GM18873 (cell line): ENCODE measurements at regions not wholly inside any gene's neighbourhood (a gene's known extent, or its start where the extent isn't known, plus 50 kb on each side); places are given as distances from the start of the nearest gene placed in this dataset.

ENCODE experiments used
- ATAC-seq: cut with Tn5 transposase; IDR thresholded peaks from one replicate; pipeline ENCODE4 v1.9.1; 2021; ENCODE audit warnings: mild to moderate bottlenecking, moderate library complexity, moderate number of reproducible peaks; ENCODE audit not compliant: unreplicated experiment, low FRiP score

DNA sequence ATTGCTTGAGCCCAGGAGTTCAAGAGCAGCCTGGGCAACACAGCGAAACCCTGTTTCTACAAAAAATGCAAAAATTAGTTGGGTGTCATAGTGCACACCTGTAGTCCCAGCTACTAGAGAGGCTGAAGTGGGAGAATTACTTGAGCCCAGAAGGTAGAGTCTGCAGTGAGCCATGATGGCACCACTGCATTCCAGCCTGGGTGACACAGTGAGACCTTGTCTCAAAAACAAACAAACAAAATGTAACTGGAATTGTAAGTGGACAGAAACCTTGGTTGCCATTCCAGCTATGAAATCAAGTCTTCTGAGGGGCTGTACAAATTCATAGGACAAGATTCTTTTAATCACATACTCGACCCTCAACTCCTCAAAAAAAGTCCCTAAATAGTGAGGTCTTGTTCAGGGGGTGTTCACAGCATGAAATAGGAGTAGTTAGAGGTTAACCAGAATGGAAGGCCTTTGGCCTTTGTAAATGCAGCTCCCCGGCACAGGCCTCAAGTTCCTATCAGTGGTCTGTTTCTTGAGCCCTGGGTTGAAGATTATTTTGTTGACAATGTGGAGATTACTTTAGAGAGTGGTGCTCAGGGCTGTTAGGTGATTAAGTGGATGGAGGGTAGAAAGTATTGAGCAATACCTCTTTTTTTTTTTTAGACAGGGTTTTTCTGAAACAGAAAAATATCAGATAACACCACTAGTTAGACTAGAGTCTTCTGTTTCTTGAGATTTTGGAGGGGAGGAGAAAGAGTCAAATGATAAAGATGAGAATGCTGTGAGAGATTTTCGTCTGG lies 138.7 kb upstream of the ZNF648 start:
- ATAC-seq: no peak

GRCh38 chr1:182198006-182198605 lies 136.6 kb upstream of the ZNF648 start:
- no peak for ATAC-seq

GRCh38 chr1:182196897-182197870 lies 135.7 kb upstream of the ZNF648 start:
- no peak for ATAC-seq

DNA sequence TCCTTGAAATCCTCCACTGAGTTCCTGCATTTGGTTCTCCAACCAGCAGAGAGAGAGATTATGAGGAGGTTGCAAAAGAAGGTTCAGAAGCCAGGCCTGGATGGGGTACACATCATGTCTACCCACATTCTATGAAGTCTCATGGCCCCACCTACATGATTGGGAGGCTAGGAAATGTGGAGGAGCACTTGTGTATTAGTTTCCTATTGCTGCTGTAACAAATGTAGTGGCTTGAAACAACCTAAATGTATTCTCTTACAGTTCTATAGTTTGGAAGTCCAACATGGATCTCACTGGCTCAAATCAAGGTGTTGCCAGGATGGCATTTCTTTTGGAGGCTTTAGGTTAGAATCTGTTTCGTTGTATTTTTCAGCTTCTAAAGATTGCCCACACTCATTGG lies 134.2 kb upstream of the ZNF648 start:
- ATAC-seq: no peak

GRCh38 chr1:182193908-182194550 lies 132.5 kb upstream of the ZNF648 start:
- no peak for ATAC-seq

DNA sequence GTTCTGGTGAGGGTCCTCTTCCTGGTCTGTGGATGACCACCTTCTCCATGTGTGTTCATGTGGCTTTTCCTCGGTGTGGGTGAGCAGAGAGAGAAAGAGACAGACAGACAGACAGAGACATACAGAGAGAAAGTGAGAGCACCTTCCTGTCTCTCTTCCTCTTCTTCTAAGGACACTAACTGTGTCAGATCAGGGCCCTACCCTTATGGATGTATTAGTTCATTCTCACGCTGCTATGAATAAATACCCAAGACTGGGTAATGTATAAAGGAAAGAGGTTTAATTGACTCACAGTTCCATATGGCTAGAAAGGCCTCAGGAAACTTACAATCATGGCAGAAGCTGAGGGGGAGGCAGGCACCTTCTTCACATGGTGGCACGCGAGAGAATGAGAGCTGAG lies 131.5 kb upstream of the ZNF648 start:
- ATAC-seq: no peak

DNA sequence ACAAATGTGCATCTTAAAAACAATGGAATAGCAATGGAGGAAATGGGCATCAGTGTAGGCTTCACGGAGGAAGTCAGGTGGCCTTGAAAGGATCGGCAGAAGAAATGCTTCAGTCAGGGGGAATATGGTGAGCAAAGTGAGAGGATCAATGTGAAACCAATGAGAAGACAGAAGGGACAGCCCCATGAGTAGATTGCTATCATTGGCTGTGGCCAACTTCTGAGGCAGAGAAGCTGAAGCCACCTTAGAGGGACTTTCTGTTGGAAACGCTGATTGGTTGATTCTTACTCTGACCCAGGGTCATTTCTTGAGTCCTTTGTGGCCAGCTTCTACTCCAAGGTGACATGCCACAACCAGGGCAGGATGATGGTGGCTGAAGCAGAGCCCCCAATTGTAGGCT lies 130.7 kb upstream of the ZNF648 start:
- ATAC-seq: no peak

- no peak for ATAC-seq
Measured at GRCh38 chr1:182191381-182192115, 130.0 kb upstream of the ZNF648 start.

GRCh38 chr1:182189535-182190066 lies 128.1 kb upstream of the ZNF648 start:
- no peak for ATAC-seq

GRCh38 chr1:182186757-182187146 lies 125.2 kb upstream of the ZNF648 start:
- ATAC-seq: no peak

DNA sequence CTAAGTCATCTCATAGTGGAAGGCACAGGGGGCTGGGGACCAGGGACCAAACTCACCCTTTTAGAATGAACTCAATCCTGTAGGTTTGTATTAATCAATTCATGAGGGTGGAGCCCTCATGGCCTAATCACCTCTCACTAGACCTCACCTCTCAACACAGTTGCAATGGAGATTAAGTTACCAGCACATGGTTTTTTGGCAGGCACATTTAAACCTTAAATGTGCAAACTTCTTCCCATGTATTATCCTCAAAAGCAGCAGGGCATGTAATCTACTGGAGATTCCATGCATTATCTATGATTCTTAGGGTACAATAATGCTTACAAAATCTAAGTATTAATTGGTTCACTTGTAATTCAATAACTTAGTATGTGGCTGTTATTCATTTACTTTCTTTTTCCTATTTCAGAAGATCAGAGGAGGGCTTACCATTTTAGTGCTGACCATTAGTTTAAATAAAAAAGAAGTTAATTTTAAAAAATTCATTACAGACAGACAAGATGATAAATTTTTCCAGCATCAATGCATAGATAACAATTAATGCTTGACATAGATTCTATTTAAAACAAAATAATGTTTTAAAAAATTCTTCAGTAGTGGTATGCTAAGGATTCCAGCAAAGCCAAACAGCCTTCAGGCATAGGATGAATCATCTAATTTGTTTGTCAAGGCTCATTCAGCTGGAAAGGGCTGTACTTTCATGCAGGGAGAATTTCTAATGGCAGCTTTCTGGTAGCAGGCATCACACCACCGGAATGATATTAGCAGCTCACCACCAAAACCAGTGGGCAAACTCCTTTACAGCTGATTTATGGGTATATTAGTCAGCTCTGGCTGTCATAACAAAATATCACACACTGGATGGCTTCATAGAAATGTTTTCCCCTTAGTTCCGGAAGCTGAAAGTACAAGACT lies 124.6 kb upstream of the ZNF648 start:
- ATAC-seq: no peak

- no peak for ATAC-seq
Measured at GRCh38 chr1:182185136-182185535, 123.6 kb upstream of the ZNF648 start.

GRCh38 chr1:182183606-182184005 lies 122.1 kb upstream of the ZNF648 start:
- no peak for ATAC-seq

- no peak for ATAC-seq
Measured at GRCh38 chr1:182182311-182182710, 120.8 kb upstream of the ZNF648 start.

GRCh38 chr1:182181167-182181572 lies 119.7 kb upstream of the ZNF648 start:
- no peak for ATAC-seq

GRCh38 chr1:182175361-182175931 lies 113.9 kb upstream of the ZNF648 start:
- ATAC-seq: no peak

- no peak for ATAC-seq
Measured at GRCh38 chr1:182174513-182174855, 113.0 kb upstream of the ZNF648 start.

- ATAC-seq: no peak
Measured at GRCh38 chr1:182173808-182174512, 112.4 kb upstream of the ZNF648 start.
